GM18858 (cell line): ENCODE measurements at regions not wholly inside any gene's neighbourhood (a gene's known extent, or its start where the extent isn't known, plus 50 kb on each side); places are given as distances from the start of the nearest gene placed in this dataset.
"Not testable (repeated sequence)": the region's sequence is repeated elsewhere in the genome, so short reads cannot be mapped to it uniquely, and the experiment has no call there.

ENCODE experiments used
- ATAC-seq: cut with Tn5 transposase; IDR thresholded peaks from one replicate; pipeline ENCODE4 v1.9.1; 2021; ENCODE audit not compliant: unreplicated experiment

GRCh38 chr13:78540058-78540457 is 63.3 kb downstream of the POU4F1 start:
- ATAC-seq, result no peak

GRCh38 chr13:78526044-78526443 is 77.3 kb downstream of the POU4F1 start:
- not testable (repeated sequence) for ATAC-seq

- no peak for ATAC-seq
These were observed 78.4 kb downstream of the POU4F1 start for GRCh38 chr13:78524936-78525335.

GRCh38 chr13:78521091-78521490 is 82.3 kb downstream of the POU4F1 start:
- ATAC-seq, result no peak

- ATAC-seq, result no peak
These were observed 82.9 kb downstream of the POU4F1 start for GRCh38 chr13:78520425-78520824.

GRCh38 chr13:78518482-78518881 is 84.9 kb downstream of the POU4F1 start:
- ATAC-seq, result not testable (repeated sequence)

- no peak for ATAC-seq
These were observed 103.5 kb downstream of the POU4F1 start for GRCh38 chr13:78499802-78500201.

- no peak for ATAC-seq
These were observed 105.5 kb downstream of the POU4F1 start for GRCh38 chr13:78497702-78498355.

GRCh38 chr13:78491978-78492377 is 111.4 kb downstream of the POU4F1 start:
- ATAC-seq, result no peak

GRCh38 chr13:78490225-78490624 is 113.1 kb downstream of the POU4F1 start:
- ATAC-seq, result not testable (repeated sequence)

GRCh38 chr13:78487707-78488106 is 115.6 kb downstream of the POU4F1 start:
- no peak for ATAC-seq

- no peak for ATAC-seq
These were observed 117.5 kb downstream of the POU4F1 start for GRCh38 chr13:78485803-78486202.

- no peak for ATAC-seq
These were observed 125.2 kb downstream of the POU4F1 start for GRCh38 chr13:78478183-78478582.

GRCh38 chr13:78476910-78477309 is 126.4 kb downstream of the POU4F1 start:
- ATAC-seq, result no peak

- no peak for ATAC-seq
These were observed 134.7 kb downstream of the POU4F1 start for GRCh38 chr13:78468621-78469020.

GRCh38 chr13:78465250-78465649 is 138.1 kb downstream of the POU4F1 start:
- no peak for ATAC-seq

GRCh38 chr13:78460176-78460575 is 143.2 kb downstream of the POU4F1 start:
- no peak for ATAC-seq

GRCh38 chr13:78443839-78444238 is 159.5 kb downstream of the POU4F1 start:
- ATAC-seq, result no peak

GRCh38 chr13:78437781-78438180 is 165.6 kb downstream of the POU4F1 start:
- no peak for ATAC-seq

GRCh38 chr13:78436311-78436710 is 167.0 kb downstream of the POU4F1 start:
- ATAC-seq, result no peak

- ATAC-seq, result no peak
These were observed 172.0 kb downstream of the POU4F1 start for GRCh38 chr13:78431328-78431727.

- ATAC-seq, result no peak
These were observed 172.5 kb downstream of the POU4F1 start for GRCh38 chr13:78430811-78431210.

- ATAC-seq, result no peak
These were observed 173.1 kb downstream of the POU4F1 start for GRCh38 chr13:78430166-78430791.
